ENCODE measurements at regions not wholly inside any gene's neighbourhood (a gene's known extent, or its start where the extent isn't known, plus 50 kb on each side); places are given as distances from the start of the nearest gene placed in this dataset.

DNA sequence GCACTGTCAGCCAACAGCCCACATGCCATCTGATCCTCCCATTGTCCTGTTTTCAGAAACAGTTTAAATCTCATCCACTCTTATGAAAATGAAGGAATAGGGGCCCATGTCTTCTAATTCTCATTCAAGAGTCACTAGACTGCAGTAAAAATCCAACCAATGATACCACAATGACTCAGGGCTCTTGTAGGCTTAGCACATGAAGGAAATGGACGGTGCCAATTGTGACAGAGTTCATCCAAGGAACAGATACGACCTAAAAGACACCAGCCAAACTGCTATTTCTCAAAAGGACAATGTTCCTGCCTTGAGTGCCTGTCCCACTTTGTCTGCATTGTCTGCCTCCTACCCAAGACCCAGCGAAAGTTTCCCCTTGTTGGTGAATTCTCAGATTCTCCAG is 204.8 kb upstream of the COX10 start:
- Mint-ChIP-seq H3K27ac (ENCODE audit: unreplicated experiment) (no peak overlapping the region), H3K9me3 (ENCODE audit: unreplicated experiment) (no peaks in the 10 kb centered on the region), H3K4me1 (ENCODE audit: unreplicated experiment) (no peaks in the 10 kb centered on the region), H3K27me3 (ENCODE audit: unreplicated experiment) (peaks cover 1% of the 10 kb centered on the region), H3K36me3 (ENCODE audit: low read depth, unreplicated experiment) (no peaks in the 10 kb centered on the region), H3K4me3 (ENCODE audit: unreplicated experiment) (no peak overlapping the region)
- TF ChIP-seq CTCF (IDR thresholded peaks at IDR 0.05; ENCODE audit: unreplicated experiment), result no peak
- DNase-seq (ENCODE audit: low spot score), result no peak

- no peaks in the 10 kb centered on the region for H3K4me1 Mint-ChIP-seq (ENCODE audit: unreplicated experiment)
- H3K27me3 Mint-ChIP-seq (ENCODE audit: unreplicated experiment), result no peaks in the 10 kb centered on the region
- H3K36me3 Mint-ChIP-seq (ENCODE audit: low read depth, unreplicated experiment), result no peaks in the 10 kb centered on the region
- no peak overlapping the region for H3K4me3 Mint-ChIP-seq (ENCODE audit: unreplicated experiment)
- H3K27ac Mint-ChIP-seq (ENCODE audit: unreplicated experiment), result no peak overlapping the region
- TF ChIP-seq CTCF (IDR thresholded peaks at IDR 0.05; ENCODE audit: unreplicated experiment), result no peak
- no peak for DNase-seq (ENCODE audit: low spot score)
- H3K9me3 Mint-ChIP-seq (ENCODE audit: unreplicated experiment), result no peaks in the 10 kb centered on the region
These were observed 203.7 kb upstream of the COX10 start for GRCh38 chr17:13865650-13866049.

GRCh38 chr17:13869331-13869940 is 199.9 kb upstream of the COX10 start:
- TF ChIP-seq CTCF (IDR thresholded peaks at IDR 0.05; ENCODE audit: unreplicated experiment), result no peak
- Mint-ChIP-seq H3K4me3 (ENCODE audit: unreplicated experiment) (no peak overlapping the region), H3K27ac (ENCODE audit: unreplicated experiment) (no peak overlapping the region), H3K36me3 (ENCODE audit: low read depth, unreplicated experiment) (no peaks in the 10 kb centered on the region), H3K4me1 (ENCODE audit: unreplicated experiment) (no peaks in the 10 kb centered on the region), H3K9me3 (ENCODE audit: unreplicated experiment) (no peaks in the 10 kb centered on the region), H3K27me3 (ENCODE audit: unreplicated experiment) (no peaks in the 10 kb centered on the region)
- no peak for DNase-seq (ENCODE audit: low spot score)

- Mint-ChIP-seq H3K36me3 (ENCODE audit: low read depth, unreplicated experiment) (no peaks in the 10 kb centered on the region), H3K4me3 (ENCODE audit: unreplicated experiment) (no peak overlapping the region), H3K4me1 (ENCODE audit: unreplicated experiment) (no peaks in the 10 kb centered on the region), H3K27me3 (ENCODE audit: unreplicated experiment) (no peaks in the 10 kb centered on the region), H3K27ac (ENCODE audit: unreplicated experiment) (no peak overlapping the region), H3K9me3 (ENCODE audit: unreplicated experiment) (no peaks in the 10 kb centered on the region)
- TF ChIP-seq CTCF (IDR thresholded peaks at IDR 0.05; ENCODE audit: unreplicated experiment), result no peak
- DNase-seq (ENCODE audit: low spot score), result no peak
These were observed 198.0 kb upstream of the COX10 start for GRCh38 chr17:13871261-13871660.

DNA sequence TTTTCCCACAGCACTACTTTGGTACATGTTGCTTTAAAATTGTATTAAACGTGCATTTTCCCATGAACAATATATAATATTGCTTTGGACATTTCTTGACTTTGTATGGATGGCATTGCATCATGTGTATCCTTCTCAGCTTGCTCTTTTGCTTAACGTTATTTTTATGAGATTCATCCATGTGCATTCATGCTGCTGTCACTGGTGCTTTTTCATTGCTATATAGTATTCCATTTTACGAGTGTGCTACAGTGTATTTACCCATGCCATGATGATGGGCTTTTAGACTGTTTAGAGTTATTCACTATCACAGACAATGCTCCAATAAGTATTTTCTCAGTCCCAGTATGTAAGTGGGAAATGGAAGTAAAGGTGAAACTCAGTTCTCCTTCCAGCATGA is 195.2 kb upstream of the COX10 start:
- H3K4me1 Mint-ChIP-seq (ENCODE audit: unreplicated experiment), result no peaks in the 10 kb centered on the region
- no peak for TF ChIP-seq CTCF (IDR thresholded peaks at IDR 0.05; ENCODE audit: unreplicated experiment)
- no peaks in the 10 kb centered on the region for H3K9me3 Mint-ChIP-seq (ENCODE audit: unreplicated experiment)
- no peak for DNase-seq (ENCODE audit: low spot score)
- no peak overlapping the region for H3K27ac Mint-ChIP-seq (ENCODE audit: unreplicated experiment)
- H3K36me3 Mint-ChIP-seq (ENCODE audit: low read depth, unreplicated experiment), result no peaks in the 10 kb centered on the region
- H3K4me3 Mint-ChIP-seq (ENCODE audit: unreplicated experiment), result no peak overlapping the region
- no peaks in the 10 kb centered on the region for H3K27me3 Mint-ChIP-seq (ENCODE audit: unreplicated experiment)
